Right cardiac atrium (tissue), 5 donors: ENCODE measurements at regions not wholly inside any gene's neighbourhood (a gene's known extent, or its start where the extent isn't known, plus 50 kb on each side); places are given as distances from the start of the nearest gene placed in this dataset.

Experiments used
- ATAC-seq, 2 donors: fragments of 200-7000 bp; cut with Tn5 transposase; one replicate each; pipeline versions ENCODE4 v1.8.0 to v1.9.1; 2020; ENCODE audit warnings: moderate library complexity in 2 of 2, mild to moderate bottlenecking in 1 of 2
- DNase-seq, 3 donors: peaks; one replicate each; pipeline ENCODE4 v3.0.0-alpha.2; 2020
- H3K27ac ChIP-seq: one replicate; pipeline ENCODE4 v1.5.1; 2013; ENCODE audit warnings: mild to moderate bottlenecking, low read length, control low read depth, moderate library complexity
- H3K27me3 ChIP-seq: one replicate; pipeline ENCODE4 v1.6.1; 2013; ENCODE audit not compliant: control insufficient read depth, insufficient read depth
- H3K4me1 ChIP-seq: one replicate; pipeline ENCODE4 v1.6.1; 2013; ENCODE audit warnings: low read length; ENCODE audit not compliant: control insufficient read depth, insufficient read depth
- H3K4me3 ChIP-seq: one replicate; pipeline ENCODE4 v1.5.1; 2013; ENCODE audit warnings: low read length, control low read depth
- H3K9me3 ChIP-seq: one replicate; pipeline ENCODE4 v1.6.1; 2013; ENCODE audit warnings: low read length; ENCODE audit not compliant: control insufficient read depth
- WGBS: extraction: QIAGEN DNeasy Blood & Tissue Kit; methylation state at CpG from one replicate; pipeline ENCODE4 v1.1.7; 2013; 5-methylcytosine and 5-hydroxymethylcytosine counted together
- intact Hi-C, 4 donors: fragments of 100-400 bp; cut with DNase I; formaldehyde crosslinking; loops; one replicate each; pipeline versions ENCODE4 v1.11.0 to v1.14.0; 2022 to 2023
- donor health status: healthy with polysubstance abuse.
- donor health status: DM: no; HTN: yes; CAD: no.
- donor health status: DM: no; HTN: no; CAD: no.
- donor health status: DM: no; HTN: yes; CAD: no; lungs with severe emphysema.
- donor health status: DM: yes; HTN: yes; CAD: no.

DNA sequence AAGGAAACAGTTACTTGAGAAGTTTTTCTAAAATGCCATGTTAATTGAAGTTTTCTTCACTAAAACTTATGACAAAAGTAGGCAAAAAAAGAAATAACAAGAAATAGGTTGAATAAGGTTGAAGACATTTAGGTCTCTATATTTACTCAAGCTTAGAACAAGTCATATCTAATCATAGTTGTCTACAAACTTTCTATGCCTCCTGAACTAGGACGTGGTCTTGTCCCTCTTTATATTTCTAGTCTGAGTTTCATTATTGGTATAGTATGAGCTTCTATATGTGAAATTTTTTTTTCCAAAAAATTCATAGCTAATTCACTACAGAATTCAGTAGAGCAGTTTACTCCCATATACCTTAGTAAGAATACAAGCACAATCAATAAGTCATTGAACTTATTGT, 836.4 kb downstream of the SLITRK6 start:
- intact Hi-C loops = no loop called here
- Histone ChIP-seq H3K9me3 (no peaks in the 10 kb centered on the region), H3K27ac (no peak overlapping the region), H3K4me1 (no peaks in the 10 kb centered on the region), H3K4me3 (no peak overlapping the region), H3K27me3 (no peaks in the 10 kb centered on the region)
- DNase-seq = no peak
- no peak for ATAC-seq
- WGBS = 61% methylated on average over 1 of the region's 1 CpG

DNA sequence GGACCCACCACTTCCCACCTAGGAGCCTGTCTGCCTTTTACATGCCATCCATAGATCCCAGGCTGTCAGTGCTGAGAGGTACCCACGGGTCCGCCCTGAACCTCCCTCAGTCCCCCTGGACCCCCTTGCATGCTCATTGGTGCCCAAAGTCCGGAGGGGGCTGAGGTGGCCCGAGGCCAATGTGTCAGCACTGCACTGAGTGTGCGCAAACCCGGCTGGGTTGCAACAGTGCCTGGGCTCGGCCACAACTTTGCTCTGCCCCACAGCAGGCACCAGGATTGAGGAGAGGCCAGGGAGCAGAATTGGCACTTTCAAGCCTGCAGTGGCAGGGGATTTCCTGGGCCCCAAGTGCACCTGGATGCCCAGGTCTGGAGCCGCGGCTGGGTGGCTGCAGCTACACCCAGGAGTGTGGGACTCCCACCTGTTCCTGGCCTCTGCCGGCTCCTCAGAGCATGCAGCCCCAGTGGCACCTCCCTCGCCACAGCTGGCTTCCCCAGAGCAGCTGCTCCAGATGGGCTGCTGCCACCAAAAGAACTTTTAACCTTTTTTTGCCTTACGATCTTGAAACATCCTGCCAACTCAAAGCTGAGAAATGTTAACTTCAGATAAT, 837.0 kb downstream of the SLITRK6 start:
- H3K27ac ChIP-seq = no peak overlapping the region
- no peaks in the 10 kb centered on the region for H3K9me3 ChIP-seq
- 80% methylated on average over 12 of the region's 12 CpGs for WGBS
- H3K4me3 ChIP-seq = no peak overlapping the region
- no peak for ATAC-seq
- no peak for DNase-seq
- H3K4me1 ChIP-seq = no peaks in the 10 kb centered on the region
- intact Hi-C loops = no loop called here
- H3K27me3 ChIP-seq = no peaks in the 10 kb centered on the region

DNA sequence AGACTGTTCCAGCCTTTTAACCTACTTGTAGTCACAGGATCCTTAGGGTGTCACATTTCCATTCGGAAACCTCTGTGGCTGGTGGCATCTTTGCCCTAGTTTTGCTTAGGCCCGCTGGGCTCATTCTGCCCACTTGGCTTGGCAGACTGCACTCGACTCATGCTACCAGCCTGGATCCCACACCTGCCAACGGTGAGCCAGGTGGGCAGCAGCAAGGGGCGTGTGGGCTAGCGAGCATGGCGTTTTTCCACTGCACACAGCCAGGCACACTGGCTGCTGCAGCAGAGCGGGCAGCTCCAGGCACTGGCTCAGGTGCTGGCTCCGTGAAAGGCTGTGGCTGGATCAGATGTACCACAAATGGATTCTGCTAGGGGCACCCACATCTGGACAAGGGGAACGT, 838.2 kb downstream of the SLITRK6 start:
- Histone ChIP-seq H3K27ac (no peak overlapping the region), H3K27me3 (no peaks in the 10 kb centered on the region), H3K4me1 (no peaks in the 10 kb centered on the region), H3K4me3 (no peak overlapping the region), H3K9me3 (no peaks in the 10 kb centered on the region)
- DNase-seq (no peak), ATAC-seq (no peak)
- intact Hi-C loops = no loop called here
- 93% methylated on average over 10 of the region's 10 CpGs for WGBS

DNA sequence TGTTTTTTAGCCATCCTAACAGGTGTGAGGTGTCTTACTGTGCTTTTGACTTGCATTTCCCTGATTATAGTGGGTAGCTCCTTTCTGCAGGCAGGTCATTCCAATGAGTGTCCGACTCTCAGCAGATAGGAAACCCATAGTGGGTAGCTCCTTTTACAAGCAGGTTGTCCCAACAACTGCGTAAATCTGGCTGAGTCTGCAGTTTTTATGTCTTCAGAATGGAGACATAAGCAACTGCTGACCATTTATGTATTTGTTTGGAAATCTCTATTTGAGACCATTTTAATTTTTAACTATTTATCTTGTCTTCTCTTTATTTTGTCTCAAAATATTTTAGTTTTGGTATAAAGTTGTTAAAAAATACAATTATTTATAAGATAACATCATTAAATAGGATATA, 839.4 kb downstream of the SLITRK6 start:
- Histone ChIP-seq H3K27ac (no peak overlapping the region), H3K27me3 (no peaks in the 10 kb centered on the region), H3K4me1 (no peaks in the 10 kb centered on the region), H3K4me3 (no peak overlapping the region), H3K9me3 (no peaks in the 10 kb centered on the region)
- ATAC-seq = no peak
- no peak for DNase-seq
- intact Hi-C loops = no loop called here
- 72% methylated on average over 2 of the region's 2 CpGs for WGBS

DNA sequence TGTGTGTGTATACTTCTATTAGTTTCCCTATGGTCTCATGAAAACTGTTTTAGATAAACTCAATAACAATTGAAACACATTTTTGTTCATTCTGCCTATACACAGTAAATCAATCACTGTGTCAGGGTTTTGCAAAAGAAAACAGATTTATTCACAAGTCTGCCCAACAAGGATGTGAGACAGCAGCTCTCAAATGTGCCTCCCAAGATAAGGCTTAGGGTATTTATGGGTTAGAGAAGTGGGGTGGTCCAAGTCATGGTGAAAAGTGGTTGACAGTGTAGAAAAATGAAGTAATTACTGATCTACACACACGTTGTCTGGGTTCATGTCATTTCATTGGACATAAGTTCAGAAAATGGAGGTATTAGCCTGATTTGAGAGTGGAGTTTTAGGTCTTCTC, 844.6 kb downstream of the SLITRK6 start:
- no peaks in the 10 kb centered on the region for H3K4me1 ChIP-seq
- no peak for ATAC-seq
- 46% methylated on average over 1 of the region's 1 CpG for WGBS
- DNase-seq = no peak
- H3K9me3 ChIP-seq = no peaks in the 10 kb centered on the region
- no peak overlapping the region for H3K27ac ChIP-seq
- no peak overlapping the region for H3K4me3 ChIP-seq
- no peaks in the 10 kb centered on the region for H3K27me3 ChIP-seq
- intact Hi-C loops = no loop called here

DNA sequence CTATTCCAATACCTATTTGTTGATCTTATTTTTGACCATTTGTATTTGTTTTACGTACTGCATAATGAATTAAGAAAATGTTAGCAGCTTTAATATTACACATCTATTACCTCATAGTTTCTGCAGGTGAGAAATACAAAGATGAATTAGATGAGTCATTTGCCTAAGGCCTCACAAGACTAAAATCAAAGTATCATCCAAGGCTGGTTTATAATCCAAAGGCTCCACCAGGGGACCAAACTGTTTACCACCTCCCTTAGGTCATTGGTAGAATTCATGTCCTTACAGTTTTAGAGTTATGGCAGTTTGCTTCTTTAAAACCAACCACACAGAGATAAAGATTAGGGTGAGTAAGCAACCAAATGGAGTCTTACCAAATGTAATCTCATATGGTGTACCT, 848.1 kb downstream of the SLITRK6 start:
- no peak for ATAC-seq
- H3K27ac ChIP-seq = no peak overlapping the region
- intact Hi-C loops = no loop called here
- H3K9me3 ChIP-seq = no peaks in the 10 kb centered on the region
- H3K4me3 ChIP-seq = no peak overlapping the region
- WGBS = 92% methylated on average over 1 of the region's 1 CpG
- no peak for DNase-seq
- H3K4me1 ChIP-seq = no peaks in the 10 kb centered on the region
- no peaks in the 10 kb centered on the region for H3K27me3 ChIP-seq

DNA sequence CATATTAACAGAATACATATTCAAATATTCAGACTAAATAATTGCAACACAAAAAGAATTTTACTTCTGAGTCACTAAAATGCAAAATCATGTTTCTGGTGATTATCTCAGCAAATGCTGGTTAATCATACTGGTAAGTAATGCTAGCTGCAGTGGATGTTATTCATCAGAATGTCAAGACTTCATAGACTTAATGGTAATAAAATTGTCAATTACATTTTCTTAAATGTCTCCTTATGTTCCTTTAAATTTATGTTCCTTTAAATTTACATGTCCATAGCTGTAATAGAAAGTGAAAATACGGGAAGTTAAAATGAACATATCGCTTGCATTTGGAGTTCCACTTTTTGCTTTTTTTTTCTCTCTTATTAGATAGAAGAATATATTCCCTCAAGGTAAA, 853.0 kb downstream of the SLITRK6 start:
- DNase-seq (no peak), ATAC-seq (no peak)
- intact Hi-C loops = no loop called here
- Histone ChIP-seq H3K4me3 (no peak overlapping the region), H3K27me3 (no peaks in the 10 kb centered on the region), H3K27ac (no peak overlapping the region), H3K4me1 (no peaks in the 10 kb centered on the region), H3K9me3 (no peaks in the 10 kb centered on the region)
- 80% methylated on average over 2 of the region's 2 CpGs for WGBS

DNA sequence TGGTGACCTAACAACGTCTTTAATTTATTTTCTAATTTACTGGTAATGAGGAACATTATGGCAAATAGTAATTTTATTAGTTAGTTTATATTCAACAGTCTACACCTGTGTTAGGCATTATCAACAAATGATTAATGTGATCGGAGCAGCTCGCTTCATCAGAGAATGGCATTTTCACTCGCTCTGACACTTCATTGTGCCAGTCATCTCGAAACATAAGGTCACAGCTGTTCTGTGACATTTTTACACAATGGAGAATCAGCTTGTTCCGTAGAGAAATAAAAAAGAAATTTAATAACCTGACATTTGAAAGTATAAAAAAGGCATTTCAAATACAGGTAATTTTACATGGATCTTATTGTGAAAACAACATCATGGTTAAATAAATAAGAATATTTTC, 858.4 kb downstream of the SLITRK6 start:
- H3K27me3 ChIP-seq = no peaks in the 10 kb centered on the region
- H3K9me3 ChIP-seq = no peaks in the 10 kb centered on the region
- WGBS = 76% methylated on average over 6 of the region's 6 CpGs
- DNase-seq (no peak), ATAC-seq (no peak)
- no peak overlapping the region for H3K4me3 ChIP-seq
- H3K27ac ChIP-seq = no peak overlapping the region
- H3K4me1 ChIP-seq = no peaks in the 10 kb centered on the region
- intact Hi-C loops = no loop called here

DNA sequence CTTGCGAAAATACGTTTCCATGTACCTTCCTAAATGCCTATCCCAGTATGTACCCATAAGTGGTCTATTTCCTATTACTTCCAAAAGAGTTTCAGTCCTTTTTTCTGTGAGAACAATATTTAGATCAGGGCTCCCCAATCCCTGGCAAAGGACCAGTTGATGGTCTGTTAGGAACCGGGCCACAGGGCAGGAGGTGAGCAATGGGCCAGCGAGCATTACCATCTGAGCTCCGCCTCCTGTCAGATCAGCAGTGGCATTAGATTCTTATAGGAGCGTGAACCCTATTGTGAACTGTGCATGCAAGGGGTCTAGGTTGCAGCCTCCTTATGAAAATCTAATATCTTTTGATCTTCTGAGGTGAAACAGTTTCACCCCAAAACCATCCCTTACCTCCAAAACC, 859.1 kb downstream of the SLITRK6 start:
- H3K27me3 ChIP-seq = no peaks in the 10 kb centered on the region
- no peak overlapping the region for H3K27ac ChIP-seq
- intact Hi-C loops = no loop called here
- H3K4me3 ChIP-seq = no peak overlapping the region
- ATAC-seq = no peak
- H3K9me3 ChIP-seq = no peaks in the 10 kb centered on the region
- no peak for DNase-seq
- no peaks in the 10 kb centered on the region for H3K4me1 ChIP-seq
- 93% methylated on average over 6 of the region's 6 CpGs for WGBS

DNA sequence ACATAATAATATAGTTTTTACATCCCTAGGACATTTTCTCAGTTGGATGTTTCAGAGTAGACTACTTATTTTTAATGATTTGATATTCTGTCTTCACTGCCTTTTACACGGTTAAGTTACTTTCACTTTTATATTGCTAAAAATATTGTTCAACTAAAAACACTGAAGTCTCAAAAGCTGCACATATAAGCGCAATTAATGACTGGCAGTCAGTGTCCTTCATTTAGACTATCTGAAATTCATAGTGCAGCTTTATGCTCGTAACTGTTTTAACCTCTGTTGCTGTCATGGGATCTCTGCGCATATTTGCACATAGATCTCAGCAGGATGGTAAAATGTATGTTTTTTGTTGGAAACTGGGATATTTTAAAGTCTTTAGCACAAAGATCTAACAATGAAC, 864.3 kb downstream of the SLITRK6 start:
- DNase-seq (no peak), ATAC-seq (no peak)
- Histone ChIP-seq H3K27ac (no peak overlapping the region), H3K4me3 (peak overlapping the region; percentile 54), H3K4me1 (no peaks in the 10 kb centered on the region), H3K27me3 (no peaks in the 10 kb centered on the region), H3K9me3 (no peaks in the 10 kb centered on the region)
- 48% methylated on average over 4 of the region's 4 CpGs for WGBS
- intact Hi-C loops = no loop called here

DNA sequence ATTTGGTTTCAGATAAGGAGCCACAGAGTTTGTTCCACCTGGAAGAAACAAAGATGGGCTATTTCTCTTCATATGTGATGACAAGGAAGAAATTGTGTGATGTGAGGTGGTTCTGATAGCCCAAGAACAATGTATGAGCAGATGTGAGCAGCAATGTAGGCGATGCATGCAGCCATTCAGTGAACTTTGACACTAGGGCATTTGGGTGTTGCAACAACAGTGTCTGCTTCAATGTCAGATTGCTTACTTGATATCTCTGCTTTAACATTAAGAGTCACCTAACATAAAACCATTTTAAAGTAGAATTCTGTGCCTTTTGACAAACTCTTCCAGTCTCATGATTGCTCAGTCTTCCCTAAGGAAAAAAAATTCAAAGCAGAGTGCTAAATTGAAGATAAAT, 865.4 kb downstream of the SLITRK6 start:
- WGBS = 40% methylated on average over 1 of the region's 1 CpG
- H3K9me3 ChIP-seq = no peaks in the 10 kb centered on the region
- H3K27ac ChIP-seq = no peak overlapping the region
- ATAC-seq (no peak), DNase-seq (no peak)
- no peaks in the 10 kb centered on the region for H3K27me3 ChIP-seq
- intact Hi-C loops = no loop called here
- no peaks in the 10 kb centered on the region for H3K4me1 ChIP-seq
- H3K4me3 ChIP-seq = no peak overlapping the region

DNA sequence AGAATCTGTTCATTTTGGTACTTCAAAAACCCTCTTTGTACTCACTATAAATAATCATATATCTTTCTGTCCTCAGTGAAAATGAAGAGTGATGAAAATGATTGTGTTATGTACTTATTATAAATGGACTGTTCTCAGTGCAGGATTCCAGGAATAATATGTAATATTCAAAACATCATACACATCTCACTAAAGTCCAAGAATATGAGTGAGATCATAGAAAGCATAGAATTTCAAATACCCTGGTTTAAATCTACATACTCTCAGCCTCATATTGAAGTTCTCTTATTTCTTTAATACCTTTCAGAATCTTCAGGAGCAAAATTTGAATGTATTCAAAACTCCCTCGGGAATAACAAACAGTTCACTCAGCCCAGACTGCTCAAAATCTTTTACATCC, 868.0 kb downstream of the SLITRK6 start:
- ATAC-seq (no peak), DNase-seq (no peak)
- 79% methylated on average over 1 of the region's 1 CpG for WGBS
- intact Hi-C loops = no loop called here
- Histone ChIP-seq H3K9me3 (no peaks in the 10 kb centered on the region), H3K4me3 (no peak overlapping the region), H3K27me3 (no peaks in the 10 kb centered on the region), H3K27ac (no peak overlapping the region), H3K4me1 (no peaks in the 10 kb centered on the region)
